Right atrium auricular region (tissue), 2 donors: ENCODE measurements at regions not wholly inside any gene's neighbourhood (a gene's known extent, or its start where the extent isn't known, plus 50 kb on each side); places are given as distances from the start of the nearest gene placed in this dataset.
"Not testable (repeated sequence)": the region's sequence is repeated elsewhere in the genome, so short reads cannot be mapped to it uniquely, and the experiment has no call there.

Experiments used
- DNase-seq: peaks from one replicate; pipeline ENCODE4 v3.0.0-alpha.2; 2019; ENCODE audit warnings: low spot score
- H3K27ac ChIP-seq, 2 donors: fragments of 200-600 bp; sonication (generic); 1 replicate in 1 of 2; 2 replicates in 1 of 2; pipeline ENCODE4 v1.5.1; 2016 to 2019
- H3K27me3 ChIP-seq, 2 donors: fragments of 200-600 bp; sonication (generic); one replicate each; pipeline versions ENCODE4 v1.5.1 to v1.6.0; 2017 to 2019
- H3K36me3 ChIP-seq: fragments of 200-600 bp; sonication (generic); one replicate; pipeline ENCODE4 v1.5.1; 2016
- H3K4me1 ChIP-seq, 2 donors: fragments of 200-600 bp; sonication (generic); one replicate each; pipeline versions ENCODE4 v1.5.1 to v1.6.0; 2017 to 2019
- H3K4me3 ChIP-seq, 2 donors: fragments of 200-600 bp; sonication (generic); 1 replicate in 1 of 2; 2 replicates in 1 of 2; pipeline ENCODE4 v1.5.1; 2017 to 2019; ENCODE audit warnings: mild to moderate bottlenecking in 1 of 2, moderate library complexity in 1 of 2
- H3K9me3 ChIP-seq, 2 donors: fragments of 200-600 bp; sonication (generic); one replicate each; pipeline ENCODE4 v1.5.1; 2019
- TF ChIP-seq, protein P1 (sequence below), 2 donors: fragments of 200-600 bp; sonication (generic); IDR thresholded peaks; one replicate each; pipeline ENCODE4 v1.5.1; 2019; ENCODE audit warnings: antibody characterized with exemption in 2 of 2

DNA sequence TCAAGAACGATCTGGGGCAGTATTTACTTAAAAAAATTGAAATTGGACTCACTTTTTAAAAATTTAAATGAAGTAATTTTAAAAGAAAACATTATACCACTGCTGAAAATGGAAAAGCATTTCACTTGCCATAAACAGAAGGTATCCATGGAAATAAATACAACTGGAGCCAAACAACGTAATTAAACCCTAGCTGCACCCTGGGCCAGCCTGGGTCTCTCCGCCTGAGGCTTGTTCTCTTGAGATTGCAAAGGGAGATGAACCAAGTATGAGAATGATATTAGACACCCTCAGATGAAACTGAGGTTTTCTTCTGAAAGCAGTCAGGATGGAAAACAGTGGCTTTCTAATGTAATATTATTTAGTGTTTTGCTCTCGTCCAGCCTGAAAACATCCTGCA, 264.4 kb downstream of the KCNE4 start:
- Histone ChIP-seq H3K9me3 (no peaks in the 10 kb centered on the region), H3K4me3 (no peak overlapping the region), H3K27ac (no peak overlapping the region), H3K36me3 (no peaks in the 10 kb centered on the region), H3K4me1 (no peaks in the 10 kb centered on the region), H3K27me3 (no peaks in the 10 kb centered on the region)
- TF ChIP-seq, protein P1, sequence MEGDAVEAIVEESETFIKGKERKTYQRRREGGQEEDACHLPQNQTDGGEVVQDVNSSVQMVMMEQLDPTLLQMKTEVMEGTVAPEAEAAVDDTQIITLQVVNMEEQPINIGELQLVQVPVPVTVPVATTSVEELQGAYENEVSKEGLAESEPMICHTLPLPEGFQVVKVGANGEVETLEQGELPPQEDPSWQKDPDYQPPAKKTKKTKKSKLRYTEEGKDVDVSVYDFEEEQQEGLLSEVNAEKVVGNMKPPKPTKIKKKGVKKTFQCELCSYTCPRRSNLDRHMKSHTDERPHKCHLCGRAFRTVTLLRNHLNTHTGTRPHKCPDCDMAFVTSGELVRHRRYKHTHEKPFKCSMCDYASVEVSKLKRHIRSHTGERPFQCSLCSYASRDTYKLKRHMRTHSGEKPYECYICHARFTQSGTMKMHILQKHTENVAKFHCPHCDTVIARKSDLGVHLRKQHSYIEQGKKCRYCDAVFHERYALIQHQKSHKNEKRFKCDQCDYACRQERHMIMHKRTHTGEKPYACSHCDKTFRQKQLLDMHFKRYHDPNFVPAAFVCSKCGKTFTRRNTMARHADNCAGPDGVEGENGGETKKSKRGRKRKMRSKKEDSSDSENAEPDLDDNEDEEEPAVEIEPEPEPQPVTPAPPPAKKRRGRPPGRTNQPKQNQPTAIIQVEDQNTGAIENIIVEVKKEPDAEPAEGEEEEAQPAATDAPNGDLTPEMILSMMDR (IDR thresholded peaks at IDR 0.05): no peak
- DNase-seq: no peak

DNA sequence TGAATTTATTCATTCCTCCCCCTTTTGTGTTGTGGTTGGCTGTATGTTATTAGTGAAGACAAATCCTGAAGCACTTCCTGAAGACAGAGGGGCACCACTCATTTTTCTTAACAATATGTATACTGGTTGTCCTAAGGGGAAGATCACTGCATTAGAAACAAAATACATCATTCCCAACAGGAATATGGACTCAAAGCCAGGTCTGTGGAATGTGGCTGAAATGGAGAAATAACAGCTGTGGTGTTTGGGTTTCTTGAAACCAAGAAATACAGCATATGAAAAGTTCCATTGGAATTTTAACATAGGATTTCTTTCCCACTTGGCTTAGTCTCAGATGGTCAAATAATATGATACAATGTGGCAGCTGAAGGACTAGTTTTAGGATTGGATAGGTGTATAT, 267.6 kb downstream of the KCNE4 start:
- no peaks in the 10 kb centered on the region for H3K9me3 ChIP-seq
- no peak overlapping the region for H3K27ac ChIP-seq
- no peak overlapping the region for H3K4me3 ChIP-seq
- H3K27me3 ChIP-seq: no peaks in the 10 kb centered on the region
- no peaks in the 10 kb centered on the region for H3K4me1 ChIP-seq
- H3K36me3 ChIP-seq: no peaks in the 10 kb centered on the region
- TF ChIP-seq, protein P1 (IDR thresholded peaks at IDR 0.05): no peak
- DNase-seq: no peak

DNA sequence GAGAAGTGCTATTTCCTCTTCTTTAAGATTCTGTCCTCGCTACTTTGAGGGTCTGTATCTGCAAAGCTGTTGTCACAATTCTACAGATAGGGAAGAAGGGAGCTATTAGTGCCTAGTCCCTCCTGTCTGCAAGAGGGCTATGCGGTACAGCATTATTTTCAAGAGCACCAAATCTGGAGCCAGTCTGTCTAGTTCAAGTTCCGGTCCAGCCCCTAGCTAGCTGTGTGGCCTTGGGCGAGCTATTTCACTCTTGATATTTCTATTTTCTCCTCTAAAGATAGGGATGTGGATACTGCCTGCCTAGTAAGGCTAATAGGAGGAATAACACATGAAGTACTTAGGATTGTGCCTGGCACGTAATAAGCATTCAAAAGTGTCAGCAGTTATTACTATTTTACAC, 272.4 kb downstream of the KCNE4 start:
- no peaks in the 10 kb centered on the region for H3K27me3 ChIP-seq
- no peaks in the 10 kb centered on the region for H3K9me3 ChIP-seq
- no peaks in the 10 kb centered on the region for H3K36me3 ChIP-seq
- no peaks in the 10 kb centered on the region for H3K4me1 ChIP-seq
- no peak for DNase-seq
- H3K27ac ChIP-seq: no peak overlapping the region
- TF ChIP-seq, protein P1 (IDR thresholded peaks at IDR 0.05): no peak
- no peak overlapping the region for H3K4me3 ChIP-seq

- Histone ChIP-seq H3K27ac (no peak overlapping the region), H3K9me3 (no peaks in the 10 kb centered on the region), H3K36me3 (no peaks in the 10 kb centered on the region), H3K27me3 (no peaks in the 10 kb centered on the region), H3K4me3 (no peak overlapping the region), H3K4me1 (no peaks in the 10 kb centered on the region)
- TF ChIP-seq, protein P1 (IDR thresholded peaks at IDR 0.05): no peak
- DNase-seq: no peak
Measured at GRCh38 chr2:223328578-223328977, 273.6 kb downstream of the SCG2 start.

- H3K9me3 ChIP-seq, H3K36me3 ChIP-seq, H3K4me1 ChIP-seq, DNase-seq, H3K27ac ChIP-seq, H3K27me3 ChIP-seq, H3K4me3 ChIP-seq: not testable (repeated sequence)
Measured at GRCh38 chr2:223330747-223331146, 271.4 kb downstream of the SCG2 start.

- DNase-seq: no peak
- no peak overlapping the region for H3K27ac ChIP-seq
- no peaks in the 10 kb centered on the region for H3K4me1 ChIP-seq
- H3K27me3 ChIP-seq: no peaks in the 10 kb centered on the region
- no peaks in the 10 kb centered on the region for H3K36me3 ChIP-seq
- no peaks in the 10 kb centered on the region for H3K9me3 ChIP-seq
- TF ChIP-seq, protein P1 (IDR thresholded peaks at IDR 0.05): no peak
- H3K4me3 ChIP-seq: no peak overlapping the region
Measured at GRCh38 chr2:223338016-223338415, 264.1 kb downstream of the SCG2 start.
